ENCODE measurements at regions not wholly inside any gene's neighbourhood (a gene's known extent, or its start where the extent isn't known, plus 50 kb on each side); places are given as distances from the start of the nearest gene placed in this dataset.

- no peak overlapping the region for H3K4me3 ChIP-seq (ENCODE audit: insufficient read length, low read depth)
- no peaks in the 10 kb centered on the region for H3K27me3 ChIP-seq (ENCODE audit: insufficient read depth, insufficient read length)
- H3K9ac ChIP-seq (ENCODE audit: insufficient read length, low read depth), result no peak overlapping the region
- no peaks in the 10 kb centered on the region for H3K4me1 ChIP-seq (ENCODE audit: insufficient read depth, insufficient read length)
- TF ChIP-seq SUZ12 (IDR thresholded peaks at IDR 0.05; ENCODE audit: extremely low read depth, insufficient read depth, insufficient read length), result no peak
- no peak for TF ChIP-seq YY1 (IDR thresholded peaks at IDR 0.05; ENCODE audit: insufficient read depth, insufficient read length)
- TF ChIP-seq ZNF274 (IDR thresholded peaks at IDR 0.05; ENCODE audit: low read depth, low read length), result no peak
- H3K9me3 ChIP-seq (ENCODE audit: insufficient read depth, low read length), result no peaks in the 10 kb centered on the region
- DNase-seq (ENCODE audit: low read depth, low spot score), result no peak
- H3K36me3 ChIP-seq (ENCODE audit: insufficient read depth, insufficient read length, low read length), result no peaks in the 10 kb centered on the region
These were observed 309.4 kb upstream of the ZC3H12C start for GRCh38 chr11:109783840-109784239.

DNA sequence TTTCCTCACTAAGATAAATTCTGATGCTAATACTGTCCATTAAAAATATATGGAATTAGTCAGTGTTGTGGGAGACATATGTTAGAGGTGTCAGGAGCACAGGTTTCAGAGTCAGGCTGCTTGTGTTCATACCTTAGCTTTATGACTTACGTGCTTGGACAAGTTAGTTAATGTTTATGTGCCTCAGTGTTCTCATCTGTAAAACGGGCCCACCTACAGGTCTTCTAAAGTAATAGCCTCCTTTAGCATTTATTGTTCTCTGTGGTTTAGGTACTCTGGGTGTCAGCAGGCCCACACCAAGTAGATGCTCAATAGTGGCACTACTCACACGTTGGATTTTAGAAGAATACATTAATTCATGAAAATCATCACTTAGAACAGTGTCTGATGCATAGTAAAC, 308.7 kb upstream of the ZC3H12C start:
- no peaks in the 10 kb centered on the region for H3K36me3 ChIP-seq (ENCODE audit: insufficient read depth, insufficient read length, low read length)
- H3K4me3 ChIP-seq (ENCODE audit: insufficient read length, low read depth), result no peak overlapping the region
- DNase-seq (ENCODE audit: low read depth, low spot score), result no peak
- TF ChIP-seq ZNF274 (IDR thresholded peaks at IDR 0.05; ENCODE audit: low read depth, low read length) (no peak), SUZ12 (IDR thresholded peaks at IDR 0.05; ENCODE audit: extremely low read depth, insufficient read depth, insufficient read length) (no peak), YY1 (IDR thresholded peaks at IDR 0.05; ENCODE audit: insufficient read depth, insufficient read length) (no peak)
- H3K9ac ChIP-seq (ENCODE audit: insufficient read length, low read depth), result no peak overlapping the region
- no peaks in the 10 kb centered on the region for H3K4me1 ChIP-seq (ENCODE audit: insufficient read depth, insufficient read length)
- no peaks in the 10 kb centered on the region for H3K27me3 ChIP-seq (ENCODE audit: insufficient read depth, insufficient read length)
- H3K9me3 ChIP-seq (ENCODE audit: insufficient read depth, low read length), result no peaks in the 10 kb centered on the region

DNA sequence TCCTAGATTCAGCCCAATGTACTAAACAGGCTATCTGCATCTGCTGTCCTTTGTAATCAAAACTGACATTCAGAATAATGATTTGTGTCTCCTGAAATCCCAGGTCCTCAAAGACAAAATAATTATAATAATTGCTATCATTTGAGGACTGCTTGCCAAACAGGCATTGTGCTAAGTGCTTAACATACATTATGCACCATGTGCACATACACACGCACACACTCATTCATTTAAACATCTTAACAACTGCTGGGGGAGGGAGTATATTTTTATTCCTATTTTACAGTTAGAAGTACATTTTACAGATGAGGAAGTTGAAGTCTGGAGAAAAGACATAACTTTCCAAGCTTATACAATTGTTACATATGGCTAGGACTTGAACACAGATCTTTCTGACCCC, 308.0 kb upstream of the ZC3H12C start:
- DNase-seq (ENCODE audit: low read depth, low spot score), result no peak
- H3K9ac ChIP-seq (ENCODE audit: insufficient read length, low read depth), result no peak overlapping the region
- H3K27me3 ChIP-seq (ENCODE audit: insufficient read depth, insufficient read length), result no peaks in the 10 kb centered on the region

GRCh38 chr11:109785714-109786113, 307.5 kb upstream of the ZC3H12C start:
- Histone ChIP-seq H3K4me1 (ENCODE audit: insufficient read depth, insufficient read length) (no peaks in the 10 kb centered on the region), H3K9me3 (ENCODE audit: insufficient read depth, low read length) (no peaks in the 10 kb centered on the region), H3K36me3 (ENCODE audit: insufficient read depth, insufficient read length, low read length) (no peaks in the 10 kb centered on the region), H3K9ac (ENCODE audit: insufficient read length, low read depth) (no peak overlapping the region), H3K27me3 (ENCODE audit: insufficient read depth, insufficient read length) (no peaks in the 10 kb centered on the region), H3K4me3 (ENCODE audit: insufficient read length, low read depth) (no peak overlapping the region)
- TF ChIP-seq YY1 (IDR thresholded peaks at IDR 0.05; ENCODE audit: insufficient read depth, insufficient read length) (no peak), SUZ12 (IDR thresholded peaks at IDR 0.05; ENCODE audit: extremely low read depth, insufficient read depth, insufficient read length) (no peak), ZNF274 (IDR thresholded peaks at IDR 0.05; ENCODE audit: low read depth, low read length) (no peak)
- DNase-seq (ENCODE audit: low read depth, low spot score), result no peak

More for the DNA sequence above, 308.0 kb upstream of the ZC3H12C start:
- H3K4me1 ChIP-seq (ENCODE audit: insufficient read depth, insufficient read length), result no peaks in the 10 kb centered on the region
- no peaks in the 10 kb centered on the region for H3K36me3 ChIP-seq (ENCODE audit: insufficient read depth, insufficient read length, low read length)
- no peaks in the 10 kb centered on the region for H3K9me3 ChIP-seq (ENCODE audit: insufficient read depth, low read length)
- TF ChIP-seq YY1 (IDR thresholded peaks at IDR 0.05; ENCODE audit: insufficient read depth, insufficient read length) (no peak), ZNF274 (IDR thresholded peaks at IDR 0.05; ENCODE audit: low read depth, low read length) (no peak), SUZ12 (IDR thresholded peaks at IDR 0.05; ENCODE audit: extremely low read depth, insufficient read depth, insufficient read length) (no peak)
- H3K4me3 ChIP-seq (ENCODE audit: insufficient read length, low read depth), result no peak overlapping the region

DNA sequence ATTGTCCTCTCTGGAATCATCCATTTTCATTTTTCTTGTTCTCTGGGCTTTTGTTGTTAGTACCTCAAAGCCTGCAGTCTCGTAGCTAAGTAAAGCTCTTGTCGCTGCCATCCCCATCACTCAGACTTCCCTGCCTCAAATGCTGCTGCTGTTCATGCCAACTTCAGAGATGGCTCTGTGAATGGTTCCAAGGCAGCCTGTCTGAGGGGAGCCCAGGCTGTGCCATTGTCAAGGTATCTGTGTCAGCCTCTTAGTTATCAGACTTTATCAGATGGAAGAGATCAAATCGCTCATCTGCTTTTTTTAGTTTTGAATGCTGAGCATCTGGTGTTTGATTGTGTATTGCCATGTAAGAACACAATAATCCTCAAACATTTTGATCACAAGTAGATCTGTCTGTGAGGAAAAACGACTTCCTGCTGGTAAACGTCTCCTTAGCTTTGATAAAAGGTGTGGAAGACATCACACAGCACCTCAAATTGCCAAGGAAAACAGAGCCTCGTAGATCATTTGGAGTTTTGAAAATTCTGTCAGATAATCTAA, 304.2 kb upstream of the ZC3H12C start:
- Histone ChIP-seq H3K36me3 (ENCODE audit: insufficient read depth, insufficient read length, low read length) (no peaks in the 10 kb centered on the region), H3K4me1 (ENCODE audit: insufficient read depth, insufficient read length) (no peaks in the 10 kb centered on the region), H3K9me3 (ENCODE audit: insufficient read depth, low read length) (no peaks in the 10 kb centered on the region), H3K4me3 (ENCODE audit: insufficient read length, low read depth) (no peak overlapping the region), H3K9ac (ENCODE audit: insufficient read length, low read depth) (no peak overlapping the region), H3K27me3 (ENCODE audit: insufficient read depth, insufficient read length) (no peaks in the 10 kb centered on the region)
- DNase-seq (ENCODE audit: low read depth, low spot score), result no peak
- TF ChIP-seq SUZ12 (IDR thresholded peaks at IDR 0.05; ENCODE audit: extremely low read depth, insufficient read depth, insufficient read length) (no peak), ZNF274 (IDR thresholded peaks at IDR 0.05; ENCODE audit: low read depth, low read length) (no peak), YY1 (IDR thresholded peaks at IDR 0.05; ENCODE audit: insufficient read depth, insufficient read length) (no peak)

GRCh38 chr11:109789901-109790300, 303.3 kb upstream of the ZC3H12C start:
- Histone ChIP-seq H3K4me3 (ENCODE audit: insufficient read length, low read depth) (no peak overlapping the region), H3K4me1 (ENCODE audit: insufficient read depth, insufficient read length) (no peaks in the 10 kb centered on the region), H3K9ac (ENCODE audit: insufficient read length, low read depth) (no peak overlapping the region), H3K9me3 (ENCODE audit: insufficient read depth, low read length) (no peaks in the 10 kb centered on the region), H3K36me3 (ENCODE audit: insufficient read depth, insufficient read length, low read length) (no peaks in the 10 kb centered on the region), H3K27me3 (ENCODE audit: insufficient read depth, insufficient read length) (no peaks in the 10 kb centered on the region)
- no peak for DNase-seq (ENCODE audit: low read depth, low spot score)
- TF ChIP-seq YY1 (IDR thresholded peaks at IDR 0.05; ENCODE audit: insufficient read depth, insufficient read length), result no peak
- no peak for TF ChIP-seq SUZ12 (IDR thresholded peaks at IDR 0.05; ENCODE audit: extremely low read depth, insufficient read depth, insufficient read length)
- no peak for TF ChIP-seq ZNF274 (IDR thresholded peaks at IDR 0.05; ENCODE audit: low read depth, low read length)

- Histone ChIP-seq H3K4me1 (ENCODE audit: insufficient read depth, insufficient read length) (no peaks in the 10 kb centered on the region), H3K36me3 (ENCODE audit: insufficient read depth, insufficient read length, low read length) (no peaks in the 10 kb centered on the region), H3K27me3 (ENCODE audit: insufficient read depth, insufficient read length) (no peaks in the 10 kb centered on the region), H3K9ac (ENCODE audit: insufficient read length, low read depth) (no peak overlapping the region), H3K4me3 (ENCODE audit: insufficient read length, low read depth) (no peak overlapping the region), H3K9me3 (ENCODE audit: insufficient read depth, low read length) (no peaks in the 10 kb centered on the region)
- TF ChIP-seq YY1 (IDR thresholded peaks at IDR 0.05; ENCODE audit: insufficient read depth, insufficient read length), result no peak
- no peak for TF ChIP-seq ZNF274 (IDR thresholded peaks at IDR 0.05; ENCODE audit: low read depth, low read length)
- TF ChIP-seq SUZ12 (IDR thresholded peaks at IDR 0.05; ENCODE audit: extremely low read depth, insufficient read depth, insufficient read length), result no peak
- no peak for DNase-seq (ENCODE audit: low read depth, low spot score)
These were observed 301.9 kb upstream of the ZC3H12C start for GRCh38 chr11:109791337-109791736.

Measured in NT2/D1 (cell line).